ENCODE measurements at regions not wholly inside any gene's neighbourhood (a gene's known extent, or its start where the extent isn't known, plus 50 kb on each side); places are given as distances from the start of the nearest gene placed in this dataset.
"Not testable (repeated sequence)": the region's sequence is repeated elsewhere in the genome, so short reads cannot be mapped to it uniquely, and the experiment has no call there.

DNA sequence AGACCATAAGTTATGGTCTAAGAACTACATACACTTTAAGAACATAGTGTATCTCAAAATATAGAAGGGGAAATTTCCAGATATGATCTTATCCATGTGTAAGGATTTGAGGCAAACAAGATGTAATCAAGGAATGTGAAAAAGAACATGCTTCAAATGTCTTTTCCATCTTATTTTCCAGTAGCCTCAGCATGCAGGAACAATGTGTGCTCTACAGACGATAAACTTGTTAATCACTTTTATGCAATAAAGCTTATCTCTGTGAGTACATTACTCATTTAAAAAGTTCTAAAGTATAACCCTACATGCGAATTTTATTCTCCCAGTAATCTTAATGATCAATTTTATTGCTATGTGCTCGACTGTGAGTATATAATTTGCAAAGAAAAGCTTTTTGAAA is 185.2 kb downstream of the ALDH8A1 start:
- ATAC-seq, result no peak
- TF ChIP-seq ISL1 (CRISPR knock-in tag; IDR thresholded peaks at IDR 0.05) (0 out of 2 replicates have a peak, but pooled peaks have one; percentile 23), TCF4 (CRISPR knock-in tag; IDR thresholded peaks at IDR 0.05; ENCODE audit: borderline replicate concordance) (no peak)

DNA sequence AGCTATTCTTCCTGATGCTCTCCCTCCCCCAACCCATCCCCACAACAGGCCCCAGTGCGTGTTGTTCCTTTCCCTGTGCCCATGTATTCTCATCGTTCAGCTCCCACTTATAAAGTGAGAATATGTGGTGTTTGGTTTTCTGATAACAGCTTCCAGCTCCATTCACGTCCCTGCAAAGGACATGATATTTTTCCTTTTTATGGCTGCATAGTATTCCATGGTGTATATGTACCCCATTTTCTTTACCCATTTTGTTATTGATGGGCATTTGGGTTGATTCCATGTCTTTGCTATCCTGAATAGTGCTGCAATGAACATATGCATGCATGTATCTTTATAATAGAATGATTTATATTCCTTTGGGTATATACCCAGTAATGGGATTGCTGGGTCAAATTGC is 186.3 kb downstream of the ALDH8A1 start:
- ATAC-seq, result not testable (repeated sequence)

DNA sequence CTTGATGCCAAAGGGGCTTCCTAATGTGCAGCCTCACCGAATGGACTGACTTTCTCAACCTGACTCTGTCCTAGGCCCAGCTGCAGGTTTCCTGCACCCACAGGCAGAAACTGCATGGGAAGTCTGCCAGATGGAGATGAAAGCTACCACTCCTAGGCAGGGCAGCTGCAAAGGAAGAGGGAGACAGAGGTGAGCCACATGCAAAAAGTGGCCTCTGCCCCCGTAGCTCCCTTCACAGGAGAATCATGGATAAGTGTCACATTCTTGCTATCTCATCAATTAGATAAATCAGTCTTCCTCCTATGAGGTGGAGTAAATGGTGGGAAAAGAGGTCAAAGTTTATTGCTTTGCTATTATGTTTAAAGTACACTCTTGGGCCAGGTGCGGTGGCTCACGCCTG is 191.3 kb downstream of the ALDH8A1 start:
- no peak for ATAC-seq

DNA sequence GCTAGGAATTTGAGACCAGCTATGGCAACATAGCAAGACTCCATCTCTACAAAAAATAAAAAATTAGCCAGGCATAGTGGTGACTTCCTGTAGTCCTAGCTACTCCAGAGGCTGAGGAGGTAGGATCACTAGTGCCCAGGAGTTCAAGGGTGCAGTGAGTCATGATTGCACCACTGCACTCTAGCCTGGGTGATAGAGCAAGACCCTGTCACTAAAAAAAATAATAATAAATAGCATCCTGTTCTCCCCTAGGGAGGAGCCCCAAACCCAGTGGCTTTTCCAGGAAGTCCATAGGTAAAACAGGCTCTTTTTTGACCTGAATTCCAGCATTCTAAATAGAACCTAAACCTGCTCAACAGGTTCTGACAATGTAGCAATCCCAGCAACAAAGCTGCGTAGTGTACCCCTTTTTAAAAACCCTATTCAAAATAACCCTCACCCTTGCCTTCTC is 192.0 kb downstream of the ALDH8A1 start:
- ATAC-seq, result no peak
- TF ChIP-seq TOX (CRISPR knock-in tag; IDR thresholded peaks at IDR 0.05; ENCODE audit: borderline replicate concordance) (no peak), PPARA (CRISPR knock-in tag; IDR thresholded peaks at IDR 0.05; ENCODE audit: borderline replicate concordance) (no peak), CSDC2 (CRISPR knock-in tag; IDR thresholded peaks at IDR 0.05) (no peak), ZNF8 (CRISPR knock-in tag; IDR thresholded peaks at IDR 0.05) (no peak), BACH2 (CRISPR knock-in tag; IDR thresholded peaks at IDR 0.05; ENCODE audit: borderline replicate concordance) (no peak), ARNTL (CRISPR knock-in tag; IDR thresholded peaks at IDR 0.05; ENCODE audit: borderline replicate concordance, low read depth) (no peak), ZFP30 (CRISPR knock-in tag; IDR thresholded peaks at IDR 0.05) (no peak), ZNF70 (CRISPR knock-in tag; IDR thresholded peaks at IDR 0.05) (no peak), SNAI2 (CRISPR knock-in tag; IDR thresholded peaks at IDR 0.05) (no peak), TCF4 (CRISPR knock-in tag; IDR thresholded peaks at IDR 0.05; ENCODE audit: borderline replicate concordance) (no peak), RARB (CRISPR knock-in tag; IDR thresholded peaks at IDR 0.05) (no peak)
- TF ChIP-seq, protein P1, sequence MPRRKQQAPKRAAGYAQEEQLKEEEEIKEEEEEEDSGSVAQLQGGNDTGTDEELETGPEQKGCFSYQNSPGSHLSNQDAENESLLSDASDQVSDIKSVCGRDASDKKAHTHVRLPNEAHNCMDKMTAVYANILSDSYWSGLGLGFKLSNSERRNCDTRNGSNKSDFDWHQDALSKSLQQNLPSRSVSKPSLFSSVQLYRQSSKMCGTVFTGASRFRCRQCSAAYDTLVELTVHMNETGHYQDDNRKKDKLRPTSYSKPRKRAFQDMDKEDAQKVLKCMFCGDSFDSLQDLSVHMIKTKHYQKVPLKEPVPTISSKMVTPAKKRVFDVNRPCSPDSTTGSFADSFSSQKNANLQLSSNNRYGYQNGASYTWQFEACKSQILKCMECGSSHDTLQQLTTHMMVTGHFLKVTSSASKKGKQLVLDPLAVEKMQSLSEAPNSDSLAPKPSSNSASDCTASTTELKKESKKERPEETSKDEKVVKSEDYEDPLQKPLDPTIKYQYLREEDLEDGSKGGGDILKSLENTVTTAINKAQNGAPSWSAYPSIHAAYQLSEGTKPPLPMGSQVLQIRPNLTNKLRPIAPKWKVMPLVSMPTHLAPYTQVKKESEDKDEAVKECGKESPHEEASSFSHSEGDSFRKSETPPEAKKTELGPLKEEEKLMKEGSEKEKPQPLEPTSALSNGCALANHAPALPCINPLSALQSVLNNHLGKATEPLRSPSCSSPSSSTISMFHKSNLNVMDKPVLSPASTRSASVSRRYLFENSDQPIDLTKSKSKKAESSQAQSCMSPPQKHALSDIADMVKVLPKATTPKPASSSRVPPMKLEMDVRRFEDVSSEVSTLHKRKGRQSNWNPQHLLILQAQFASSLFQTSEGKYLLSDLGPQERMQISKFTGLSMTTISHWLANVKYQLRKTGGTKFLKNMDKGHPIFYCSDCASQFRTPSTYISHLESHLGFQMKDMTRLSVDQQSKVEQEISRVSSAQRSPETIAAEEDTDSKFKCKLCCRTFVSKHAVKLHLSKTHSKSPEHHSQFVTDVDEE (CRISPR knock-in tag; IDR thresholded peaks at IDR 0.05), result no peak
- TF ChIP-seq, protein P2, sequence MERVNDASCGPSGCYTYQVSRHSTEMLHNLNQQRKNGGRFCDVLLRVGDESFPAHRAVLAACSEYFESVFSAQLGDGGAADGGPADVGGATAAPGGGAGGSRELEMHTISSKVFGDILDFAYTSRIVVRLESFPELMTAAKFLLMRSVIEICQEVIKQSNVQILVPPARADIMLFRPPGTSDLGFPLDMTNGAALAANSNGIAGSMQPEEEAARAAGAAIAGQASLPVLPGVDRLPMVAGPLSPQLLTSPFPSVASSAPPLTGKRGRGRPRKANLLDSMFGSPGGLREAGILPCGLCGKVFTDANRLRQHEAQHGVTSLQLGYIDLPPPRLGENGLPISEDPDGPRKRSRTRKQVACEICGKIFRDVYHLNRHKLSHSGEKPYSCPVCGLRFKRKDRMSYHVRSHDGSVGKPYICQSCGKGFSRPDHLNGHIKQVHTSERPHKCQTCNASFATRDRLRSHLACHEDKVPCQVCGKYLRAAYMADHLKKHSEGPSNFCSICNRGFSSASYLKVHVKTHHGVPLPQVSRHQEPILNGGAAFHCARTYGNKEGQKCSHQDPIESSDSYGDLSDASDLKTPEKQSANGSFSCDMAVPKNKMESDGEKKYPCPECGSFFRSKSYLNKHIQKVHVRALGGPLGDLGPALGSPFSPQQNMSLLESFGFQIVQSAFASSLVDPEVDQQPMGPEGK (CRISPR knock-in tag; IDR thresholded peaks at IDR 0.05; ENCODE audit: borderline replicate concordance), result no peak
- TF ChIP-seq, protein P3, sequence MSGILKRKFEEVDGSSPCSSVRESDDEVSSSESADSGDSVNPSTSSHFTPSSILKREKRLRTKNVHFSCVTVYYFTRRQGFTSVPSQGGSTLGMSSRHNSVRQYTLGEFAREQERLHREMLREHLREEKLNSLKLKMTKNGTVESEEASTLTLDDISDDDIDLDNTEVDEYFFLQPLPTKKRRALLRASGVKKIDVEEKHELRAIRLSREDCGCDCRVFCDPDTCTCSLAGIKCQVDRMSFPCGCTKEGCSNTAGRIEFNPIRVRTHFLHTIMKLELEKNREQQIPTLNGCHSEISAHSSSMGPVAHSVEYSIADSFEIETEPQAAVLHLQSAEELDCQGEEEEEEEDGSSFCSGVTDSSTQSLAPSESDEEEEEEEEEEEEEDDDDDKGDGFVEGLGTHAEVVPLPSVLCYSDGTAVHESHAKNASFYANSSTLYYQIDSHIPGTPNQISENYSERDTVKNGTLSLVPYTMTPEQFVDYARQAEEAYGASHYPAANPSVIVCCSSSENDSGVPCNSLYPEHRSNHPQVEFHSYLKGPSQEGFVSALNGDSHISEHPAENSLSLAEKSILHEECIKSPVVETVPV (CRISPR knock-in tag; IDR thresholded peaks at IDR 0.05), result no peak

More for the DNA sequence above, 191.3 kb downstream of the ALDH8A1 start:
- TF ChIP-seq, protein P4, sequence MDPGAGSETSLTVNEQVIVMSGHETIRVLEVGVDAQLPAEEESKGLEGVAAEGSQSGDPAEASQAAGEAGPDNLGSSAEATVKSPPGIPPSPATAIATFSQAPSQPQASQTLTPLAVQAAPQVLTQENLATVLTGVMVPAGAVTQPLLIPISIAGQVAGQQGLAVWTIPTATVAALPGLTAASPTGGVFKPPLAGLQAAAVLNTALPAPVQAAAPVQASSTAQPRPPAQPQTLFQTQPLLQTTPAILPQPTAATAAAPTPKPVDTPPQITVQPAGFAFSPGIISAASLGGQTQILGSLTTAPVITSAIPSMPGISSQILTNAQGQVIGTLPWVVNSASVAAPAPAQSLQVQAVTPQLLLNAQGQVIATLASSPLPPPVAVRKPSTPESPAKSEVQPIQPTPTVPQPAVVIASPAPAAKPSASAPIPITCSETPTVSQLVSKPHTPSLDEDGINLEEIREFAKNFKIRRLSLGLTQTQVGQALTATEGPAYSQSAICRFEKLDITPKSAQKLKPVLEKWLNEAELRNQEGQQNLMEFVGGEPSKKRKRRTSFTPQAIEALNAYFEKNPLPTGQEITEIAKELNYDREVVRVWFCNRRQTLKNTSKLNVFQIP (CRISPR knock-in tag; IDR thresholded peaks at IDR 0.05; ENCODE audit: borderline replicate concordance, low read depth), result no peak
- TF ChIP-seq ZFP3 (CRISPR knock-in tag; IDR thresholded peaks at IDR 0.05), result no peak
- TF ChIP-seq ARNTL (CRISPR knock-in tag; IDR thresholded peaks at IDR 0.05; ENCODE audit: borderline replicate concordance, low read depth), result no peak
- no peak for TF ChIP-seq ZFP30 (CRISPR knock-in tag; IDR thresholded peaks at IDR 0.05)
- TF ChIP-seq, protein P5, sequence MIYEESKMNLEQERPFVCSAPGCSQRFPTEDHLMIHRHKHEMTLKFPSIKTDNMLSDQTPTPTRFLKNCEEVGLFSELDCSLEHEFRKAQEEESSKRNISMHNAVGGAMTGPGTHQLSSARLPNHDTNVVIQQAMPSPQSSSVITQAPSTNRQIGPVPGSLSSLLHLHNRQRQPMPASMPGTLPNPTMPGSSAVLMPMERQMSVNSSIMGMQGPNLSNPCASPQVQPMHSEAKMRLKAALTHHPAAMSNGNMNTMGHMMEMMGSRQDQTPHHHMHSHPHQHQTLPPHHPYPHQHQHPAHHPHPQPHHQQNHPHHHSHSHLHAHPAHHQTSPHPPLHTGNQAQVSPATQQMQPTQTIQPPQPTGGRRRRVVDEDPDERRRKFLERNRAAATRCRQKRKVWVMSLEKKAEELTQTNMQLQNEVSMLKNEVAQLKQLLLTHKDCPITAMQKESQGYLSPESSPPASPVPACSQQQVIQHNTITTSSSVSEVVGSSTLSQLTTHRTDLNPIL (CRISPR knock-in tag; IDR thresholded peaks at IDR 0.05; ENCODE audit: low read depth), result no peak
- TF ChIP-seq, protein P2 (CRISPR knock-in tag; IDR thresholded peaks at IDR 0.05; ENCODE audit: borderline replicate concordance), result no peak
- no peak for TF ChIP-seq ZNF70 (CRISPR knock-in tag; IDR thresholded peaks at IDR 0.05)
- TF ChIP-seq OSR1 (CRISPR knock-in tag; IDR thresholded peaks at IDR 0.05), result no peak
- TF ChIP-seq, protein P3 (CRISPR knock-in tag; IDR thresholded peaks at IDR 0.05), result no peak
- no peak for TF ChIP-seq ISL1 (CRISPR knock-in tag; IDR thresholded peaks at IDR 0.05)
- TF ChIP-seq ZNF565 (CRISPR knock-in tag; conservative IDR thresholded peaks at IDR 0.05; ENCODE audit: low read depth), result no peak
- TF ChIP-seq SNAI2 (CRISPR knock-in tag; IDR thresholded peaks at IDR 0.05), result no peak

Measured in SK-N-SH treated with all-trans-retinoic acid at 6 μM for 48 hours (cell line).